VCaP (cell line): ENCODE measurements at regions not wholly inside any gene's neighbourhood (a gene's known extent, or its start where the extent isn't known, plus 50 kb on each side); places are given as distances from the start of the nearest gene placed in this dataset.

ENCODE experiments used
- H3K27ac ChIP-seq: fragments of 450-650 bp; 2 replicates; pipeline ENCODE4 v1.5.1; 2017
- CTCF ChIP-seq: fragments of 450-650 bp; conservative IDR thresholded peaks from 2 replicates; pipeline ENCODE4 v1.5.1; 2017; ENCODE audit warnings: mild to moderate bottlenecking, moderate library complexity

- no peak overlapping the region for H3K27ac ChIP-seq
- TF ChIP-seq CTCF, result no peak
Measured at GRCh38 chr15:35301088-35301487, 216.0 kb upstream of the NANOGP8 start.

GRCh38 chr15:35299059-35299735, 214.1 kb upstream of the NANOGP8 start:
- no peak overlapping the region for H3K27ac ChIP-seq
- no peak for TF ChIP-seq CTCF

GRCh38 chr15:35298509-35298908, 213.4 kb upstream of the NANOGP8 start:
- TF ChIP-seq CTCF, result no peak
- no peak overlapping the region for H3K27ac ChIP-seq

- H3K27ac ChIP-seq, result no peak overlapping the region
- no peak for TF ChIP-seq CTCF
Measured at GRCh38 chr15:35293353-35294130, 208.4 kb upstream of the NANOGP8 start.

GRCh38 chr15:35290301-35290721, 205.2 kb upstream of the NANOGP8 start:
- H3K27ac ChIP-seq, result no peak overlapping the region
- TF ChIP-seq CTCF, result no peak

GRCh38 chr15:35289024-35289617, 204.0 kb upstream of the NANOGP8 start:
- no peak overlapping the region for H3K27ac ChIP-seq
- peak; percentile 83 for TF ChIP-seq CTCF

GRCh38 chr15:35288580-35288979, 203.5 kb upstream of the NANOGP8 start:
- no peak for TF ChIP-seq CTCF
- no peak overlapping the region for H3K27ac ChIP-seq
